GM12874 (cell line): ENCODE measurements at regions not wholly inside any gene's neighbourhood (a gene's known extent, or its start where the extent isn't known, plus 50 kb on each side); places are given as distances from the start of the nearest gene placed in this dataset.

Source experiments
- CTCF ChIP-seq: IDR thresholded peaks from 2 replicates; pipeline ENCODE4 v1.5.1; 2011; ENCODE audit warnings: low read depth, mild to moderate bottlenecking, control low read depth, low read length, moderate library complexity; ENCODE audit not compliant: insufficient read depth

DNA sequence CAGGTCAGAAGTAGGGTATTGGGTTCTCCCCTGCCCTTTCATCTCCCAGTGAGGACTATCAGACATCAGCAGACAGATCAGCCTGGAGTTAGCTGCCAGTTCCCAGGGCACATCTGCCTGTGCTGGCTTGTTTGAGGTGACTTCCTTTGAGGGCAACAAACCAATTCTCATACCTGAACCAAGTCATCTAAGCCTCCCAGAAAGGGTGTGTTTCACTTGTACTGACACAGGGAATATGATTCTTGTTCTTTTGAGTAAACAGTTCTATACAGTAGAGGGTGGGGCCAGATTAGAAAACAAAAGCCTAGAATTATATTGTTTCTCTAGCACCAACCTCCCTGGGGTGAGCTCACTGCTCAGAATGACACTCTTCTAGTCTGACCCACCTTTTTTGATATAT lies 591.9 kb downstream of the SLC4A3 start:
- no peak for TF ChIP-seq CTCF

GRCh38 chr2:220220009-220220408 lies 592.6 kb downstream of the SLC4A3 start:
- no peak for TF ChIP-seq CTCF

GRCh38 chr2:220221992-220222391 lies 594.6 kb downstream of the SLC4A3 start:
- no peak for TF ChIP-seq CTCF

GRCh38 chr2:220224691-220225543 lies 597.5 kb downstream of the SLC4A3 start:
- TF ChIP-seq CTCF: no peak

GRCh38 chr2:220226076-220226475 lies 598.6 kb downstream of the SLC4A3 start:
- TF ChIP-seq CTCF: no peak

DNA sequence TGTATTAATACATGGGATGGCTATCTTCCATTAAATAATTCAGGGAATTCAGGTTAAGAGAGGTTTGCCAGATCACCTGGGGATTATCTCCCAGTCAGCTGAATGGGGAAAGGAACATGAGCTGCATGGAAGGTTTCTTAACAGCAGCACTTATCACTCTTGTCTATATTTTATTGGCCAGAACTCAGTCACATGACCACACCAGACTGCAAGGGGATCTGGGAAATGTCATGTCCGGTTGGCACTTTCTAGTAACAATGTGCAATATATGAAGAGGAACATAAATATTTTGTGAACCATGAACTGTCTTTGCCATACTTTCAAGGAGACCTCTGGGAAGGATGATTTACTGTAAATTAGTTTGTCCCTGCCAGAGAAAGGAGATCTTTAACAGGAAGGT lies 599.1 kb downstream of the SLC4A3 start:
- no peak for TF ChIP-seq CTCF

- TF ChIP-seq CTCF: no peak
Measured at GRCh38 chr2:220227266-220227920, 600.0 kb downstream of the SLC4A3 start.
